ENCODE measurements at regions not wholly inside any gene's neighbourhood (a gene's known extent, or its start where the extent isn't known, plus 50 kb on each side); places are given as distances from the start of the nearest gene placed in this dataset.

GRCh38 chr4:20317424-20317985 lies 65.8 kb downstream of the SLIT2 start:
- no peak for TF ChIP-seq POLR2A (IDR thresholded peaks at IDR 0.05; ENCODE audit: low read depth)
- TF ChIP-seq POLR2AphosphoS5 (IDR thresholded peaks at IDR 0.05) = no peak
- TF ChIP-seq CTCF (IDR thresholded peaks at IDR 0.05) = no peak
- TF ChIP-seq EP300 (IDR thresholded peaks at IDR 0.05) = no peak
